Osteoblast (primary cell): ENCODE measurements at regions not wholly inside any gene's neighbourhood (a gene's known extent, or its start where the extent isn't known, plus 50 kb on each side); places are given as distances from the start of the nearest gene placed in this dataset.

Source experiments
- DNase-seq: peaks from one replicate; pipeline ENCODE4 v3.0.0; 2011; ENCODE audit warnings: low spot score, mixed read lengths; ENCODE audit not compliant: insufficient read length; ENCODE audit errors: missing footprints
- H2AFZ ChIP-seq: 2 replicates; pipeline ENCODE4 v1.6.0; 2011; ENCODE audit warnings: mild to moderate bottlenecking, low read length
- H3K27ac ChIP-seq: 2 replicates; pipeline ENCODE4 v1.5.1; 2011; ENCODE audit warnings: mild to moderate bottlenecking, low read depth, low read length, moderate library complexity
- H3K27me3 ChIP-seq: 2 replicates; pipeline ENCODE4 v1.6.0; 2012; ENCODE audit warnings: mild to moderate bottlenecking, control low read depth, inconsistent platforms, low read length, moderate library complexity; ENCODE audit not compliant: insufficient read depth
- H3K36me3 ChIP-seq: 2 replicates; pipeline ENCODE4 v1.5.1; 2011; ENCODE audit warnings: mild to moderate bottlenecking, low read length, control low read depth, moderate library complexity; ENCODE audit not compliant: insufficient read depth
- H3K4me1 ChIP-seq: 2 replicates; pipeline ENCODE4 v1.5.1; 2011; ENCODE audit warnings: mild to moderate bottlenecking, low read length, control low read depth, moderate library complexity; ENCODE audit not compliant: insufficient read depth
- H3K4me2 ChIP-seq: 2 replicates; pipeline ENCODE4 v1.6.0; 2011; ENCODE audit warnings: mild to moderate bottlenecking, low read length; ENCODE audit not compliant: insufficient read depth
- H3K4me3 ChIP-seq: fragments of 200-600 bp; sonication (generic); 3 replicates; pipeline ENCODE4 v1.5.1; 2012; ENCODE audit warnings: mild to moderate bottlenecking, low read length, inconsistent platforms; ENCODE audit not compliant: insufficient read depth
- H3K79me2 ChIP-seq: 2 replicates; pipeline ENCODE4 v1.6.0; 2012; ENCODE audit warnings: mild to moderate bottlenecking, low read length, control low read depth, inconsistent platforms; ENCODE audit not compliant: insufficient read depth
- H3K9me3 ChIP-seq: 2 replicates; pipeline ENCODE4 v1.5.1; 2011; ENCODE audit warnings: low read depth, low read length, control low read depth
- H4K20me1 ChIP-seq: 2 replicates; pipeline ENCODE4 v1.6.0; 2012; ENCODE audit warnings: mild to moderate bottlenecking, low read length, control low read depth; ENCODE audit not compliant: insufficient read depth
- CTCF ChIP-seq: IDR thresholded peaks from 2 replicates; pipeline ENCODE4 v1.5.1; 2011; ENCODE audit warnings: mild to moderate bottlenecking, low read depth, low read length, moderate library complexity; ENCODE audit errors: extremely low read depth

- H3K4me3 ChIP-seq: no peak overlapping the region
- H4K20me1 ChIP-seq: no peaks in the 10 kb centered on the region
- no peaks in the 10 kb centered on the region for H3K36me3 ChIP-seq
- H3K9me3 ChIP-seq: no peaks in the 10 kb centered on the region
- peaks cover 4% of the 10 kb centered on the region for H3K27me3 ChIP-seq
- H3K4me2 ChIP-seq: no peak overlapping the region
- no peak for TF ChIP-seq CTCF
- no peak overlapping the region for H2AFZ ChIP-seq
- H3K4me1 ChIP-seq: no peaks in the 10 kb centered on the region
- no peak overlapping the region for H3K27ac ChIP-seq
- peak; percentile 18 for DNase-seq
- no peaks in the 10 kb centered on the region for H3K79me2 ChIP-seq
Observed at GRCh38 chr2:138071720-138072719, 107.7 kb downstream of the HNMT start.

DNA sequence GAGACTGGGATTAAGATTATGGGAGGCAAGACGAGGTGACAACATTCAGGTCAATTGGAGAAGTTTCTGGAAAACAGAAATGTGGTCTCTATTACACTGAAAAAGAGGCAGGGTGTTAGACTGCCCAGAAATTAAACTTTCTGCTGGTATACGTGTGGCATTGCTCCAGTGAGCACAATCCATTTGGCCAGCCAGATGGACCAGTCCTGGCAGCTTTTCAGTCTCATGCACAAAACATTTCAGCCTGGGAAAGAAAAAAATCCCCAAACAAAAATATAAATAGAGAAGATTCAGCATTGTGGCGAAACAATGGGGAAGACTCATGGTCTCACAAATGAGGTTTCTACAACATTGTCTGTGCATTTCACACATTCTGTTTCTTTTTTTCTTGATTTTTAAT, 113.9 kb downstream of the HNMT start:
- Histone ChIP-seq H2AFZ (no peak overlapping the region), H3K27ac (no peak overlapping the region), H4K20me1 (no peaks in the 10 kb centered on the region), H3K27me3 (no peaks in the 10 kb centered on the region), H3K79me2 (no peaks in the 10 kb centered on the region), H3K4me1 (no peaks in the 10 kb centered on the region), H3K36me3 (no peaks in the 10 kb centered on the region), H3K4me2 (no peak overlapping the region), H3K9me3 (no peaks in the 10 kb centered on the region), H3K4me3 (no peak overlapping the region)
- DNase-seq: no peak
- no peak for TF ChIP-seq CTCF

DNA sequence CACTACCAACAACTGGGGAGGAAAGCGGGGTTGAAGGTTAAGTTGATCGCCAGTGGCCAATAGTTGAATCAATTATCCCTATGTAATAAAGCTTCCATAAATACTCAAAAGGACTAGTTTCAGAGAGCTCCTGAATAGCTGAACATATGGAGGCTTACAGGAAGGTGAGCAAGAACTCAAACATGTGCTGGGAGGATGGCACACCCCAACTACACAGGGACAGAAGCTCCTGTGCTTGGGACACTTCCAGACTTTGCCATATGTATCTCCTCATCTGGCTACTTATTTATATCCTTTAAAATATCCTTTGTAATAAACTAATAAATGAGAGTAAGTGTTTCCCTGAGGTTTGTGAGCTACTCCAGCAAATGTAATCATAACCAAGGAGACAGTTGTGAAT, 115.7 kb downstream of the HNMT start:
- no peak overlapping the region for H2AFZ ChIP-seq
- no peak for TF ChIP-seq CTCF
- H3K4me2 ChIP-seq: no peak overlapping the region
- DNase-seq: no peak
- H3K4me3 ChIP-seq: no peak overlapping the region
- no peak overlapping the region for H3K27ac ChIP-seq
- H3K4me1 ChIP-seq: no peaks in the 10 kb centered on the region
- no peaks in the 10 kb centered on the region for H3K27me3 ChIP-seq
- H3K36me3 ChIP-seq: no peaks in the 10 kb centered on the region
- H3K9me3 ChIP-seq: no peaks in the 10 kb centered on the region
- H4K20me1 ChIP-seq: no peaks in the 10 kb centered on the region
- no peaks in the 10 kb centered on the region for H3K79me2 ChIP-seq
